A549 (cell line): ENCODE measurements at regions not wholly inside any gene's neighbourhood (a gene's known extent, or its start where the extent isn't known, plus 50 kb on each side); places are given as distances from the start of the nearest gene placed in this dataset.

Experiments used
- ATOH8 ChIP-seq: fragments of 250-450 bp; sonication (Bioruptor Pico); IDR thresholded peaks from 2 replicates; pipeline ENCODE4 v1.5.0; 2020; ENCODE audit warnings: low read depth, mild to moderate bottlenecking, moderate library complexity
- CBX8 ChIP-seq: fragments of 200-600 bp; sonication (generic); IDR thresholded peaks from 2 replicates; pipeline ENCODE4 v1.6.1; 2016
- CEBPB ChIP-seq, 2 experiments: fragments of >200 bp in 1 of 2; sonication (Bioruptor Twin) in 1 of 2; formaldehyde crosslinking in 1 of 2; IDR thresholded peaks; 2 replicates each; pipeline ENCODE4 v1.6.1; 2012 to 2016
- CHD2 ChIP-seq: fragments of 150-350 bp; IDR thresholded peaks from 2 replicates; pipeline ENCODE4 v1.6.1; 2014; ENCODE audit warnings: low read length; ENCODE audit not compliant: partially characterized antibody
- HOXA7 ChIP-seq: fragments of 250-450 bp; sonication (Bioruptor Pico); IDR thresholded peaks from 2 replicates; pipeline ENCODE4 v1.5.0; 2020; ENCODE audit warnings: mild to moderate bottlenecking, moderate library complexity
- POLR2A ChIP-seq: IDR thresholded peaks from 2 replicates; pipeline ENCODE4 v1.6.1; 2012; ENCODE audit warnings: mild to moderate bottlenecking, low read length
- RFX5 ChIP-seq: fragments of 450-650 bp; IDR thresholded peaks from 2 replicates; pipeline ENCODE4 v1.7.1; 2014; ENCODE audit warnings: antibody characterized with exemption, mild to moderate bottlenecking, moderate library complexity
- TF ChIP-seq, protein P1 (sequence below): fragments of >200 bp; sonication (Bioruptor Twin); formaldehyde crosslinking; IDR thresholded peaks from 3 replicates; pipeline ENCODE4 v1.5.1; 2016

GRCh38 chr4:63275491-63275890 lies 1133.8 kb downstream of the TECRL start:
- TF ChIP-seq, protein P1, sequence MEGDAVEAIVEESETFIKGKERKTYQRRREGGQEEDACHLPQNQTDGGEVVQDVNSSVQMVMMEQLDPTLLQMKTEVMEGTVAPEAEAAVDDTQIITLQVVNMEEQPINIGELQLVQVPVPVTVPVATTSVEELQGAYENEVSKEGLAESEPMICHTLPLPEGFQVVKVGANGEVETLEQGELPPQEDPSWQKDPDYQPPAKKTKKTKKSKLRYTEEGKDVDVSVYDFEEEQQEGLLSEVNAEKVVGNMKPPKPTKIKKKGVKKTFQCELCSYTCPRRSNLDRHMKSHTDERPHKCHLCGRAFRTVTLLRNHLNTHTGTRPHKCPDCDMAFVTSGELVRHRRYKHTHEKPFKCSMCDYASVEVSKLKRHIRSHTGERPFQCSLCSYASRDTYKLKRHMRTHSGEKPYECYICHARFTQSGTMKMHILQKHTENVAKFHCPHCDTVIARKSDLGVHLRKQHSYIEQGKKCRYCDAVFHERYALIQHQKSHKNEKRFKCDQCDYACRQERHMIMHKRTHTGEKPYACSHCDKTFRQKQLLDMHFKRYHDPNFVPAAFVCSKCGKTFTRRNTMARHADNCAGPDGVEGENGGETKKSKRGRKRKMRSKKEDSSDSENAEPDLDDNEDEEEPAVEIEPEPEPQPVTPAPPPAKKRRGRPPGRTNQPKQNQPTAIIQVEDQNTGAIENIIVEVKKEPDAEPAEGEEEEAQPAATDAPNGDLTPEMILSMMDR = no peak
- no peak for TF ChIP-seq CBX8
- TF ChIP-seq CEBPB (IDR thresholded peaks at IDR 0.05) = no peak
- TF ChIP-seq ATOH8 (CRISPR knock-in tag) = no peak
- no peak for TF ChIP-seq HOXA7 (CRISPR knock-in tag)
- TF ChIP-seq RFX5 = no peak
- no peak for TF ChIP-seq POLR2A
- TF ChIP-seq CHD2 = no peak
